Naive thymus-derived CD4-positive, alpha-beta T cell (primary cell): ENCODE measurements at regions not wholly inside any gene's neighbourhood (a gene's known extent, or its start where the extent isn't known, plus 50 kb on each side); places are given as distances from the start of the nearest gene placed in this dataset.
"Not testable (repeated sequence)": the region's sequence is repeated elsewhere in the genome, so short reads cannot be mapped to it uniquely, and the experiment has no call there.

Source experiments
- ATAC-seq: fragments of 150-1000 bp; cut with Tn5 transposase; 2 replicates; pipeline ENCODE4 v1.10.0; 2021; ENCODE audit warnings: mild to moderate bottlenecking, moderate library complexity
- CTCF ChIA-PET: fragments of 350-600 bp; sonication (Branson Sonifier 250); formaldehyde crosslinking; loops from one replicate; lab custom pipeline; 2021; ENCODE audit warnings: antibody characterized with exemption; lab: Charles Lee
- POLR2A ChIA-PET: fragments of 350-600 bp; sonication (Branson Sonifier 250); formaldehyde crosslinking; loops from one replicate; lab custom pipeline; 2021; ENCODE audit warnings: antibody characterized with exemption, inconsistent platforms; lab: Charles Lee
- DNase-seq, 9 donors: peaks; one replicate each; pipeline versions ENCODE4 v3.0.0 to v3.0.0-alpha.2; 2020 to 2022; ENCODE audit warnings: mixed read lengths in 1 of 9
- H3K27ac ChIP-seq: one replicate; pipeline ENCODE4 v1.7.0; 2013; ENCODE audit warnings: mild to moderate bottlenecking, low read depth, low read length, moderate library complexity
- H3K27me3 ChIP-seq, 2 donors: one replicate each; pipeline ENCODE4 v1.7.0; 2013; ENCODE audit warnings: low read length in 2 of 2, mild to moderate bottlenecking in 2 of 2, moderate library complexity in 2 of 2; ENCODE audit not compliant: control insufficient read depth in 2 of 2, insufficient read depth in 2 of 2
- H3K36me3 ChIP-seq, 3 experiments: 1 replicate in 2 of 3; 2 replicates in 1 of 3; pipeline ENCODE4 v1.7.0; 2013; ENCODE audit warnings: low read length in 3 of 3, mild to moderate bottlenecking in 3 of 3, moderate library complexity in 1 of 3; ENCODE audit not compliant: insufficient read depth in 3 of 3, control insufficient read depth in 2 of 3
- H3K4me1 ChIP-seq, 2 donors: one replicate each; pipeline ENCODE4 v1.7.0; 2013; ENCODE audit warnings: low read length in 2 of 2, mild to moderate bottlenecking in 2 of 2, moderate library complexity in 1 of 2; ENCODE audit not compliant: control insufficient read depth in 2 of 2, insufficient read depth in 2 of 2
- H3K4me3 ChIP-seq: 2 replicates; pipeline ENCODE4 v1.7.0; 2013; ENCODE audit warnings: mild to moderate bottlenecking, low read length
- H3K9me3 ChIP-seq, 3 experiments: 1 replicate in 2 of 3; 2 replicates in 1 of 3; pipeline ENCODE4 v1.7.0; 2013; ENCODE audit warnings: low read length in 3 of 3; ENCODE audit not compliant: control insufficient read depth in 2 of 3
- H3K27ac Mint-ChIP-seq, 9 donors: one replicate each; pipeline ENCODE4 v1.8.0; 2020 to 2022; ENCODE audit warnings: mixed read lengths in 9 of 9, mild to moderate bottlenecking in 8 of 9, moderate library complexity in 5 of 9, inconsistent platforms in 2 of 9
- H3K27me3 Mint-ChIP-seq, 5 donors: one replicate each; pipeline ENCODE4 v1.8.0; 2021 to 2022; ENCODE audit warnings: mixed read lengths in 5 of 5, mild to moderate bottlenecking in 1 of 5
- H3K36me3 Mint-ChIP-seq, 5 donors: one replicate each; pipeline ENCODE4 v1.8.0; 2020 to 2022; ENCODE audit warnings: mixed read lengths in 5 of 5, mild to moderate bottlenecking in 3 of 5, inconsistent platforms in 1 of 5
- H3K4me1 Mint-ChIP-seq, 7 donors: one replicate each; pipeline ENCODE4 v1.8.0; 2020 to 2022; ENCODE audit warnings: mixed read lengths in 7 of 7, mild to moderate bottlenecking in 3 of 7, inconsistent platforms in 1 of 7
- H3K4me3 Mint-ChIP-seq, 10 donors: one replicate each; pipeline ENCODE4 v1.8.0; 2020 to 2022; ENCODE audit warnings: mild to moderate bottlenecking in 10 of 10, mixed read lengths in 10 of 10, moderate library complexity in 6 of 10, inconsistent platforms in 2 of 10
- H3K9me3 Mint-ChIP-seq, 11 donors: one replicate each; pipeline ENCODE4 v1.8.0; 2020 to 2022; ENCODE audit warnings: mixed read lengths in 11 of 11, mild to moderate bottlenecking in 4 of 11, inconsistent platforms in 1 of 11, moderate library complexity in 1 of 11
- intact Hi-C, 2 donors: fragments of 100-400 bp; cut with micrococcal nuclease; formaldehyde crosslinking; loops; one replicate each; pipeline ENCODE4 v1.15.1; 2023

GRCh38 chr15:23763021-23763420 is 75.9 kb upstream of the NDN start:
- H3K27me3 ChIP-seq, result no peaks in the 10 kb centered on the region
- H3K4me1 ChIP-seq, result no peaks in the 10 kb centered on the region
- peaks cover 0 to 3% (median 0%) of the 10 kb centered on the region in 3 experiments for H3K9me3 ChIP-seq
- CTCF ChIA-PET, result interaction anchor here (0.6 kb wide), 1 partner anchor 1512 kb away, joined by 3 read pairs; no protein-coding TSS in a partner anchor
- Mint-ChIP-seq H3K4me1 (no peaks in the 10 kb centered on the region), H3K27me3 (no peaks in the 10 kb centered on the region), H3K9me3 (peaks cover 3 to 42% (median 23%) of the 10 kb centered on the region in 11 donors), H3K36me3 (no peaks in the 10 kb centered on the region), H3K27ac (no peak overlapping the region), H3K4me3 (no peak overlapping the region)
- ATAC-seq, result no peak
- no peak overlapping the region for H3K4me3 ChIP-seq
- DNase-seq, result no peak
- intact Hi-C loops, result no loop called here
- no peaks in the 10 kb centered on the region for H3K36me3 ChIP-seq
- H3K27ac ChIP-seq, result no peak overlapping the region
- POLR2A ChIA-PET, result no interaction called here

- no peaks in the 10 kb centered on the region for H3K27me3 Mint-ChIP-seq
These were observed 77.2 kb upstream of the NDN start for GRCh38 chr15:23764306-23764705.

GRCh38 chr15:23764716-23765115 is 77.6 kb upstream of the NDN start:
- ATAC-seq (no peak), DNase-seq (no peak)
- Mint-ChIP-seq H3K4me3 (no peak overlapping the region), H3K27me3 (no peaks in the 10 kb centered on the region), H3K36me3 (no peaks in the 10 kb centered on the region), H3K4me1 (no peaks in the 10 kb centered on the region), H3K9me3 (peaks cover 3 to 52% (median 24%) of the 10 kb centered on the region in 11 donors), H3K27ac (no peak overlapping the region)
- Histone ChIP-seq H3K27ac (no peak overlapping the region), H3K9me3 (peaks cover 0 to 3% (median 0%) of the 10 kb centered on the region in 3 experiments), H3K27me3 (no peaks in the 10 kb centered on the region), H3K4me1 (no peaks in the 10 kb centered on the region), H3K36me3 (no peaks in the 10 kb centered on the region), H3K4me3 (no peak overlapping the region)
- ChIA-PET POLR2A (no interaction called here), CTCF (no interaction called here)
- intact Hi-C loops, result no loop called here

More at GRCh38 chr15:23764306-23764705, 77.2 kb upstream of the NDN start:
- H3K9me3 ChIP-seq, result peaks cover 0 to 3% (median 0%) of the 10 kb centered on the region in 3 experiments
- intact Hi-C loops, result no loop called here
- Mint-ChIP-seq H3K27ac (no peak overlapping the region), H3K9me3 (peaks cover 3 to 51% (median 24%) of the 10 kb centered on the region in 11 donors), H3K4me1 (no peaks in the 10 kb centered on the region), H3K4me3 (no peak overlapping the region), H3K36me3 (no peaks in the 10 kb centered on the region)
- DNase-seq (no peak), ATAC-seq (no peak)
- no peak overlapping the region for H3K4me3 ChIP-seq
- H3K27ac ChIP-seq, result no peak overlapping the region
- ChIA-PET POLR2A (no interaction called here), CTCF (no interaction called here)
- no peaks in the 10 kb centered on the region for H3K27me3 ChIP-seq
- H3K4me1 ChIP-seq, result no peaks in the 10 kb centered on the region
- H3K36me3 ChIP-seq, result no peaks in the 10 kb centered on the region

GRCh38 chr15:23766779-23767178 is 79.7 kb upstream of the NDN start:
- H3K4me3 ChIP-seq, CTCF ChIA-PET, H3K9me3 ChIP-seq, intact Hi-C loops, H3K4me3 Mint-ChIP-seq, H3K27me3 Mint-ChIP-seq, H3K27ac Mint-ChIP-seq, DNase-seq, ATAC-seq, H3K36me3 Mint-ChIP-seq, H3K4me1 Mint-ChIP-seq, H3K27me3 ChIP-seq, H3K27ac ChIP-seq, H3K4me1 ChIP-seq, POLR2A ChIA-PET, H3K36me3 ChIP-seq: not testable (repeated sequence)
- H3K9me3 Mint-ChIP-seq, result peaks cover 1 to 58% (median 28%) of the 10 kb centered on the region in 11 donors

GRCh38 chr15:23773093-23773492 is 86.0 kb upstream of the NDN start:
- Mint-ChIP-seq H3K36me3 (peaks cover 0 to 4% (median 0%) of the 10 kb centered on the region in 5 donors), H3K27ac (no peak overlapping the region), H3K27me3 (no peaks in the 10 kb centered on the region), H3K9me3 (peaks cover 3 to 44% (median 19%) of the 10 kb centered on the region in 11 donors), H3K4me1 (no peaks in the 10 kb centered on the region), H3K4me3 (no peak overlapping the region)
- Histone ChIP-seq H3K4me3 (no peak overlapping the region), H3K36me3 (no peaks in the 10 kb centered on the region), H3K9me3 (peaks cover 0 to 4% (median 0%) of the 10 kb centered on the region in 3 experiments), H3K4me1 (no peaks in the 10 kb centered on the region), H3K27ac (no peak overlapping the region), H3K27me3 (no peaks in the 10 kb centered on the region)
- DNase-seq (no peak), ATAC-seq (no peak)
- intact Hi-C loops, result no loop called here
- CTCF ChIA-PET, result no interaction called here
- POLR2A ChIA-PET, result no interaction called here

- POLR2A ChIA-PET, result no interaction called here
- H3K36me3 Mint-ChIP-seq, result peaks cover 0 to 5% (median 0%) of the 10 kb centered on the region in 5 donors
- H3K4me1 ChIP-seq, result no peaks in the 10 kb centered on the region
- H3K36me3 ChIP-seq, result no peaks in the 10 kb centered on the region
- H3K9me3 Mint-ChIP-seq, result peaks cover 2 to 15% (median 5%) of the 10 kb centered on the region in 11 donors
- H3K27me3 Mint-ChIP-seq, result peaks cover 0 to 4% (median 0%) of the 10 kb centered on the region in 5 donors
- H3K27me3 ChIP-seq, result no peaks in the 10 kb centered on the region
- intact Hi-C loops, result no loop called here
- DNase-seq (no peak), ATAC-seq (no peak)
- no peak overlapping the region for H3K27ac Mint-ChIP-seq
- H3K4me3 Mint-ChIP-seq, result no peak overlapping the region
- H3K4me1 Mint-ChIP-seq, result no peaks in the 10 kb centered on the region
- H3K9me3 ChIP-seq, result no peaks in the 10 kb centered on the region
- H3K4me3 ChIP-seq, result no peak overlapping the region
- H3K27ac ChIP-seq, result no peak overlapping the region
- CTCF ChIA-PET, result no interaction called here
These were observed 100.4 kb upstream of the NDN start for GRCh38 chr15:23787346-23788105.

GRCh38 chr15:23793191-23793680 is 106.1 kb upstream of the NDN start:
- Mint-ChIP-seq H3K4me1 (no peaks in the 10 kb centered on the region), H3K27ac (no peak overlapping the region), H3K36me3 (no peaks in the 10 kb centered on the region), H3K9me3 (peaks cover 0 to 40% (median 15%) of the 10 kb centered on the region in 11 donors), H3K27me3 (peaks cover 0 to 5% (median 0%) of the 10 kb centered on the region in 5 donors), H3K4me3 (no peak overlapping the region)
- Histone ChIP-seq H3K27me3 (no peaks in the 10 kb centered on the region), H3K27ac (no peak overlapping the region), H3K4me3 (no peak overlapping the region), H3K36me3 (no peaks in the 10 kb centered on the region), H3K4me1 (no peaks in the 10 kb centered on the region), H3K9me3 (no peaks in the 10 kb centered on the region)
- POLR2A ChIA-PET, result no interaction called here
- intact Hi-C loops, result no loop called here
- no peak for DNase-seq
- CTCF ChIA-PET, result no interaction called here
- ATAC-seq, result no peak
